CD14-positive monocyte (primary cell): ENCODE measurements at regions not wholly inside any gene's neighbourhood (a gene's known extent, or its start where the extent isn't known, plus 50 kb on each side); places are given as distances from the start of the nearest gene placed in this dataset.

Source experiments
- DNase-seq, 3 donors: peaks; one replicate each; pipeline ENCODE4 v3.0.0-alpha.2; 2011 to 2022
- H2AFZ ChIP-seq: 2 replicates; pipeline ENCODE4 v1.6.0; 2012; ENCODE audit warnings: mild to moderate bottlenecking, low read depth, low read length, inconsistent platforms; ENCODE audit not compliant: insufficient read depth, poor library complexity, severe bottlenecking
- H3K27ac ChIP-seq, 2 donors: 1 replicate in 1 of 2; 2 replicates in 1 of 2; pipeline ENCODE4 v1.5.1; 2012 to 2013; ENCODE audit warnings: low read length in 2 of 2, control low read depth in 1 of 2, inconsistent platforms in 1 of 2, low read depth in 1 of 2, mild to moderate bottlenecking in 1 of 2
- H3K27me3 ChIP-seq, 2 donors: one replicate each; pipeline versions ENCODE4 v1.6.0 to v1.6.1; 2011 to 2013; ENCODE audit warnings: low read length in 2 of 2; ENCODE audit not compliant: control insufficient read depth in 2 of 2, insufficient read depth in 2 of 2
- H3K36me3 ChIP-seq, 2 donors: replicated peaks in 1 of 2; 1 replicate in 1 of 2; 2 replicates in 1 of 2; pipeline versions ENCODE4 v1.5.1 to v1.6.1; 2012 to 2013; ENCODE audit warnings: low read length in 2 of 2, control low read depth in 1 of 2, inconsistent platforms in 1 of 2, mild to moderate bottlenecking in 1 of 2; ENCODE audit not compliant: insufficient read depth in 2 of 2, control insufficient read depth in 1 of 2
- H3K4me1 ChIP-seq, 2 donors: 1 replicate in 1 of 2; 2 replicates in 1 of 2; pipeline versions ENCODE4 v1.5.1 to v1.6.1; 2012 to 2013; ENCODE audit warnings: low read length in 2 of 2, control low read depth in 1 of 2, inconsistent platforms in 1 of 2, mild to moderate bottlenecking in 1 of 2, moderate library complexity in 1 of 2; ENCODE audit not compliant: insufficient read depth in 2 of 2, control insufficient read depth in 1 of 2
- H3K4me2 ChIP-seq: replicated peaks from 2 replicates; pipeline ENCODE3; 2012; ENCODE audit warnings: low read length, moderate library complexity, mild to moderate bottlenecking; ENCODE audit not compliant: poor library complexity, severe bottlenecking; ENCODE audit errors: extremely low read depth
- H3K4me3 ChIP-seq, 3 experiments: fragments of 200-600 bp in 1 of 3; sonication (generic) in 1 of 3; replicated peaks in 1 of 3; 1 replicate in 2 of 3; 2 replicates in 1 of 3; pipeline ENCODE4 v1.5.1; 2011 to 2013; ENCODE audit warnings: low read length in 3 of 3, mild to moderate bottlenecking in 3 of 3, control low read depth in 2 of 3, low read depth in 2 of 3, inconsistent platforms in 1 of 3, moderate library complexity in 1 of 3
- H3K79me2 ChIP-seq: 2 replicates; pipeline ENCODE4 v1.6.0; 2012; ENCODE audit warnings: mild to moderate bottlenecking, control low read depth, inconsistent platforms, low read length, moderate library complexity; ENCODE audit not compliant: insufficient read depth
- H3K9ac ChIP-seq: 2 replicates; pipeline ENCODE4 v1.6.0; 2017; ENCODE audit warnings: low read length, mild to moderate bottlenecking; ENCODE audit not compliant: insufficient read depth, poor library complexity, severe bottlenecking
- H3K9me3 ChIP-seq, 2 donors: replicated peaks in 1 of 2; 1 replicate in 1 of 2; 2 replicates in 1 of 2; pipeline versions ENCODE4 v1.5.1 to v1.6.1; 2012 to 2013; ENCODE audit warnings: low read length in 2 of 2, control low read depth in 1 of 2; ENCODE audit not compliant: control insufficient read depth in 1 of 2, insufficient read depth in 1 of 2
- H4K20me1 ChIP-seq: 2 replicates; pipeline ENCODE4 v1.6.0; 2012; ENCODE audit warnings: mild to moderate bottlenecking, low read length, control low read depth, moderate library complexity; ENCODE audit not compliant: insufficient read depth
- H3K27ac Mint-ChIP-seq, 7 donors: one replicate each; pipeline ENCODE4 v1.8.0; 2020; ENCODE audit warnings: mild to moderate bottlenecking in 7 of 7, mixed read lengths in 7 of 7, moderate library complexity in 6 of 7, inconsistent platforms in 2 of 7
- H3K27me3 Mint-ChIP-seq, 3 donors: one replicate each; pipeline ENCODE4 v1.8.0; 2021 to 2022; ENCODE audit warnings: low read depth in 3 of 3, mild to moderate bottlenecking in 3 of 3, mixed read lengths in 3 of 3, moderate library complexity in 3 of 3, inconsistent platforms in 1 of 3
- H3K36me3 Mint-ChIP-seq, 2 donors: one replicate each; pipeline ENCODE4 v1.8.0; 2020; ENCODE audit warnings: mixed read lengths in 2 of 2, inconsistent platforms in 1 of 2, mild to moderate bottlenecking in 1 of 2
- H3K4me1 Mint-ChIP-seq: one replicate; pipeline ENCODE4 v1.8.0; 2020; ENCODE audit warnings: mild to moderate bottlenecking, mixed read lengths
- H3K4me3 Mint-ChIP-seq, 2 donors: one replicate each; pipeline ENCODE4 v1.8.0; 2020; ENCODE audit warnings: mild to moderate bottlenecking in 2 of 2, mixed read lengths in 2 of 2, moderate library complexity in 1 of 2
- H3K9me3 Mint-ChIP-seq, 7 donors: one replicate each; pipeline ENCODE4 v1.8.0; 2020 to 2022; ENCODE audit warnings: mixed read lengths in 7 of 7, mild to moderate bottlenecking in 6 of 7, moderate library complexity in 6 of 7, inconsistent platforms in 2 of 7
- CTCF ChIP-seq: fragments of 200-600 bp; IDR thresholded peaks from one replicate; pipeline ENCODE4 v1.8.0; 2022; ENCODE audit warnings: antibody characterized with exemption, mild to moderate bottlenecking
- WGBS: methylation state at CpG from one replicate; pipeline ENCODE4 v1.1.5; 2013; ENCODE audit warnings: missing lambda C conversion rate; ENCODE audit not compliant: insufficient coverage; 5-methylcytosine and 5-hydroxymethylcytosine counted together
- intact Hi-C, 2 donors: fragments of 100-400 bp; cut with micrococcal nuclease; formaldehyde crosslinking; loops; one replicate each; pipeline versions ENCODE4 v1.15.0 to v1.15.1; 2023

- TF ChIP-seq CTCF: no peak
- Mint-ChIP-seq H3K9me3 (peaks cover 19 to 40% (median 29%) of the 10 kb centered on the region in 7 donors), H3K36me3 (peaks cover 74 to 80% of the 10 kb centered on the region in 2 donors), H3K27ac (no peak overlapping the region), H3K4me1 (no peaks in the 10 kb centered on the region), H3K27me3 (peaks cover 0 to 2% (median 0%) of the 10 kb centered on the region in 3 donors), H3K4me3 (no peak overlapping the region)
- Histone ChIP-seq H3K27me3 (no peaks in the 10 kb centered on the region), H3K9me3 (peaks cover 10 to 26% of the 10 kb centered on the region in 2 donors), H3K4me3 (no peak overlapping the region), H3K36me3 (peaks cover 56 to 86% of the 10 kb centered on the region in 2 donors), H3K27ac (no peak overlapping the region), H3K9ac (no peak overlapping the region), H3K79me2 (no peaks in the 10 kb centered on the region), H4K20me1 (peaks cover 3% of the 10 kb centered on the region), H3K4me1 (no peaks in the 10 kb centered on the region), H3K4me2 (no peak overlapping the region), H2AFZ (no peak overlapping the region)
- no peak for DNase-seq
- no CpG with 5 or more reads among the region's 1 CpG for WGBS
- intact Hi-C loops: no loop called here
Measured at GRCh38 chr12:100069795-100070194, 72.9 kb downstream of the BLTP3B start.

GRCh38 chr12:100068305-100068704 lies 74.4 kb downstream of the BLTP3B start:
- Mint-ChIP-seq H3K4me1 (no peaks in the 10 kb centered on the region), H3K27ac (peak overlapping the region in 1 of 7 donors; percentile 56), H3K4me3 (no peak overlapping the region), H3K9me3 (peaks cover 20 to 40% (median 31%) of the 10 kb centered on the region in 7 donors), H3K36me3 (peaks cover 81 to 89% of the 10 kb centered on the region in 2 donors), H3K27me3 (peaks cover 0 to 2% (median 0%) of the 10 kb centered on the region in 3 donors)
- H3K9ac ChIP-seq: no peak overlapping the region
- peaks cover 59 to 94% of the 10 kb centered on the region in 2 donors for H3K36me3 ChIP-seq
- no peak overlapping the region for H3K4me2 ChIP-seq
- H3K4me1 ChIP-seq: no peaks in the 10 kb centered on the region
- intact Hi-C loops: no loop called here
- no peaks in the 10 kb centered on the region for H3K79me2 ChIP-seq
- peaks cover 10 to 26% of the 10 kb centered on the region in 2 donors for H3K9me3 ChIP-seq
- no peak overlapping the region for H3K4me3 ChIP-seq
- no peak for DNase-seq
- WGBS: no CpG with 5 or more reads among the region's 1 CpG
- H3K27ac ChIP-seq: no peak overlapping the region
- peaks cover 8% of the 10 kb centered on the region for H4K20me1 ChIP-seq
- H2AFZ ChIP-seq: no peak overlapping the region
- no peaks in the 10 kb centered on the region for H3K27me3 ChIP-seq
- TF ChIP-seq CTCF: no peak
